Neural progenitor cell (in vitro differentiated cells): ENCODE measurements at regions not wholly inside any gene's neighbourhood (a gene's known extent, or its start where the extent isn't known, plus 50 kb on each side); places are given as distances from the start of the nearest gene placed in this dataset.

Experiments
- EZH2 ChIP-seq: fragments of 200-600 bp; sonication (generic); IDR thresholded peaks from 2 replicates; pipeline ENCODE4 v1.6.1; 2017; ENCODE audit warnings: antibody characterized with exemption, mild to moderate bottlenecking, moderate library complexity
- TF ChIP-seq, protein P1 (sequence below): fragments of 200-600 bp; sonication (generic); IDR thresholded peaks from 2 replicates; pipeline ENCODE4 v1.5.1; 2017; ENCODE audit warnings: antibody characterized with exemption, mild to moderate bottlenecking

DNA sequence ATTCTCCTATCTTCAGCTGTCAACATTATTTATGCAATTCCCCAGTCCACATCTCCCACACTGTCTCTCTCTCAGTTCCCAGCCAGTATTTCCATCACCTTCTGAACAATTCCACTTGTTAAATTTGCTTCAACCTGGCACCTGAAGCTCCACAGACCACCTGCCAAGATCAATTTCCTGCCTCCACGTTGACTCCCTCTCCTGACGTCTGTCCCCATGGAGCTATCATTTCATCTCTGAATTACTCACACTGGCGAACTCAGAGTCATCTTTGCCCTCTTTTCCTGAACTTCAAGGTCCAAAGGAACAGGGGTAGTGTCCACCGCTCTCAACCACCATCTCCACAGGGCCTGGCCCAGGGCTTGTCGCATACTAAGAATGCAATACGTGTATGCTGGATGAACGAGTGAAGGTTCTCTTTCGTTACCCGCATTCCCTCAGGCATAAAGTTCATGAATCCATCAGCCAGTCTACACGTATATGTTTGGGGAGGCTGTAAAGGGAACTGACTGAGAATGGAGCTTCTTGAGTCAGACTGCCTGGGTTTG, 183.3 kb downstream of the JCAD start:
- TF ChIP-seq, protein P1, sequence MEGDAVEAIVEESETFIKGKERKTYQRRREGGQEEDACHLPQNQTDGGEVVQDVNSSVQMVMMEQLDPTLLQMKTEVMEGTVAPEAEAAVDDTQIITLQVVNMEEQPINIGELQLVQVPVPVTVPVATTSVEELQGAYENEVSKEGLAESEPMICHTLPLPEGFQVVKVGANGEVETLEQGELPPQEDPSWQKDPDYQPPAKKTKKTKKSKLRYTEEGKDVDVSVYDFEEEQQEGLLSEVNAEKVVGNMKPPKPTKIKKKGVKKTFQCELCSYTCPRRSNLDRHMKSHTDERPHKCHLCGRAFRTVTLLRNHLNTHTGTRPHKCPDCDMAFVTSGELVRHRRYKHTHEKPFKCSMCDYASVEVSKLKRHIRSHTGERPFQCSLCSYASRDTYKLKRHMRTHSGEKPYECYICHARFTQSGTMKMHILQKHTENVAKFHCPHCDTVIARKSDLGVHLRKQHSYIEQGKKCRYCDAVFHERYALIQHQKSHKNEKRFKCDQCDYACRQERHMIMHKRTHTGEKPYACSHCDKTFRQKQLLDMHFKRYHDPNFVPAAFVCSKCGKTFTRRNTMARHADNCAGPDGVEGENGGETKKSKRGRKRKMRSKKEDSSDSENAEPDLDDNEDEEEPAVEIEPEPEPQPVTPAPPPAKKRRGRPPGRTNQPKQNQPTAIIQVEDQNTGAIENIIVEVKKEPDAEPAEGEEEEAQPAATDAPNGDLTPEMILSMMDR = no peak
- TF ChIP-seq EZH2 = no peak
